CD4-positive, alpha-beta memory T cell (primary cell): ENCODE measurements at regions not wholly inside any gene's neighbourhood (a gene's known extent, or its start where the extent isn't known, plus 50 kb on each side); places are given as distances from the start of the nearest gene placed in this dataset.

Experiments used
- CTCF ChIA-PET: fragments of 350-600 bp; sonication (Branson Sonifier 250); formaldehyde crosslinking; loops from one replicate; lab custom pipeline; 2021; ENCODE audit warnings: inconsistent platforms; ENCODE audit not compliant: partially characterized antibody; lab: Charles Lee
- POLR2A ChIA-PET: fragments of 350-600 bp; sonication (Branson Sonifier 250); formaldehyde crosslinking; loops from one replicate; lab custom pipeline; 2021; ENCODE audit not compliant: partially characterized antibody; lab: Charles Lee
- DNase-seq, 5 donors: peaks; one replicate each; pipeline versions ENCODE4 v3.0.0 to v3.0.0-alpha.2; 2020 to 2022; ENCODE audit warnings: mixed read lengths in 1 of 5
- H3K27ac ChIP-seq: one replicate; pipeline ENCODE4 v1.7.0; 2013; ENCODE audit warnings: low read depth, low read length
- H3K27me3 ChIP-seq: 2 replicates; pipeline ENCODE4 v1.7.0; 2013; ENCODE audit warnings: mild to moderate bottlenecking, low read length, moderate library complexity; ENCODE audit not compliant: insufficient read depth
- H3K36me3 ChIP-seq: 2 replicates; pipeline ENCODE4 v1.7.0; 2013; ENCODE audit warnings: mild to moderate bottlenecking, low read length, moderate library complexity; ENCODE audit not compliant: insufficient read depth
- H3K4me1 ChIP-seq: 2 replicates; pipeline ENCODE4 v1.7.0; 2013; ENCODE audit warnings: mild to moderate bottlenecking, low read length, moderate library complexity; ENCODE audit not compliant: insufficient read depth
- H3K4me3 ChIP-seq, 2 donors: one replicate each; pipeline ENCODE4 v1.7.0; 2013; ENCODE audit warnings: low read length in 2 of 2, mild to moderate bottlenecking in 1 of 2
- H3K9me3 ChIP-seq, 2 donors: one replicate each; pipeline ENCODE4 v1.7.0; 2013; ENCODE audit warnings: low read length in 2 of 2, control low read depth in 1 of 2; ENCODE audit not compliant: control insufficient read depth in 1 of 2
- H3K27ac Mint-ChIP-seq, 7 donors: one replicate each; pipeline ENCODE4 v1.8.0; 2020 to 2021; ENCODE audit warnings: mixed read lengths in 7 of 7, mild to moderate bottlenecking in 6 of 7, inconsistent platforms in 3 of 7, moderate library complexity in 3 of 7
- H3K27me3 Mint-ChIP-seq, 2 donors: one replicate each; pipeline ENCODE4 v1.8.0; 2020 to 2021; ENCODE audit warnings: mixed read lengths in 2 of 2
- H3K36me3 Mint-ChIP-seq, 2 donors: one replicate each; pipeline ENCODE4 v1.8.0; 2020 to 2021; ENCODE audit warnings: mixed read lengths in 2 of 2, inconsistent platforms in 1 of 2, mild to moderate bottlenecking in 1 of 2
- H3K4me1 Mint-ChIP-seq, 4 donors: one replicate each; pipeline ENCODE4 v1.8.0; 2020 to 2021; ENCODE audit warnings: mixed read lengths in 4 of 4, mild to moderate bottlenecking in 1 of 4
- H3K4me3 Mint-ChIP-seq, 8 donors: one replicate each; pipeline ENCODE4 v1.8.0; 2020 to 2021; ENCODE audit warnings: mixed read lengths in 8 of 8, mild to moderate bottlenecking in 7 of 8, moderate library complexity in 6 of 8, inconsistent platforms in 3 of 8
- H3K9me3 Mint-ChIP-seq, 8 donors: one replicate each; pipeline ENCODE4 v1.8.0; 2020 to 2021; ENCODE audit warnings: mixed read lengths in 8 of 8, mild to moderate bottlenecking in 5 of 8, inconsistent platforms in 3 of 8, moderate library complexity in 1 of 8
- intact Hi-C: fragments of 100-400 bp; cut with micrococcal nuclease; formaldehyde crosslinking; loops from one replicate; pipeline ENCODE4 v1.15.1; 2023

DNA sequence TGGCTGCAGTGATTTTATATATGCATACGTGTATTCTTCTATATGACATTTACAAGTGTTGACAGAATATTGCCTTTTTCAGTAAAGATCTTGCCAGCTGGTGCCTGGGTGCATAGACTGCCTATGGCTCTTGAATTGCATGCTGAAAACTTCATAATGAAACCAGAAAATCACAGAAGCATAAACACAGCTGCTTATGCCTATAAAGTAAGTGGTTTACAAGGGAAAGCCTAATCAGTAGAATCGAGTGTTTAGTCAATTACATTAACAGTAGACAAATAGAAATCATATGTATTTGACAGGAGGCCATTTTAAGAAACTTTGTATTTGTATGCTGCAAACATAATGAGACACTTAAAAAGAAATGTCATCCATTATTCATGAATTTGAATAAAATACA, 82.5 kb downstream of the TMEM168 start:
- DNase-seq = no peak
- peaks cover 0 to 7% (median 0%) of the 10 kb centered on the region in 8 donors for H3K9me3 Mint-ChIP-seq
- Histone ChIP-seq H3K36me3 (no peaks in the 10 kb centered on the region), H3K9me3 (no peaks in the 10 kb centered on the region), H3K27ac (no peak overlapping the region), H3K27me3 (no peaks in the 10 kb centered on the region), H3K4me3 (no peak overlapping the region), H3K4me1 (no peaks in the 10 kb centered on the region)
- no peaks in the 10 kb centered on the region for H3K4me1 Mint-ChIP-seq
- ChIA-PET POLR2A (no interaction called here), CTCF (no interaction called here)
- no peaks in the 10 kb centered on the region for H3K36me3 Mint-ChIP-seq
- intact Hi-C loops = no loop called here
- H3K27me3 Mint-ChIP-seq = peaks cover 0 to 3% of the 10 kb centered on the region in 2 donors
- H3K4me3 Mint-ChIP-seq = no peak overlapping the region
- H3K27ac Mint-ChIP-seq = no peak overlapping the region

DNA sequence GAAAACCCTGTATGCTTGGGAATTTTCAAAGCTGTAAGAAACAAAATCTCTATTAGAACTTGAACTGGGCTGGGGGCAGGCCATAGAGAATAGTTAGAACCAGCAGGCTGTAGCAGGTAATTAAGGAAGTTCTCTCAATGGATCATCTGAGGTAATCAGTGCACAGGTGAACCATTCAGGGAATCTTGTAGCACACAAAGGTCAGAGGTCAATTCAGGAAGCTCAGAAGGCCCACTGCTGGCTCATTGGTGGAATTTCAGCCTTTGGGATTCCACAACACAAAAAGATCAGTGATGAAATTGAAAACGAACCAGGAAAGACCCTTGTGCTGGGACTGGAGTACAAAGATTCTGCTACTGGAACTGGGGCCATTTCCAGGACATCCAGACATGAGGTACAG, 82.0 kb downstream of the TMEM168 start:
- Mint-ChIP-seq H3K4me1 (no peaks in the 10 kb centered on the region), H3K27me3 (no peaks in the 10 kb centered on the region), H3K27ac (no peak overlapping the region), H3K36me3 (no peaks in the 10 kb centered on the region), H3K9me3 (peaks cover 0 to 2% (median 0%) of the 10 kb centered on the region in 8 donors), H3K4me3 (no peak overlapping the region)
- Histone ChIP-seq H3K9me3 (no peaks in the 10 kb centered on the region), H3K27me3 (no peaks in the 10 kb centered on the region), H3K4me3 (no peak overlapping the region), H3K36me3 (no peaks in the 10 kb centered on the region), H3K4me1 (no peaks in the 10 kb centered on the region), H3K27ac (no peak overlapping the region)
- intact Hi-C loops = no loop called here
- DNase-seq = no peak
- POLR2A ChIA-PET = no interaction called here
- CTCF ChIA-PET = no interaction called here
